ENCODE measurements at regions not wholly inside any gene's neighbourhood (a gene's known extent, or its start where the extent isn't known, plus 50 kb on each side); places are given as distances from the start of the nearest gene placed in this dataset.

DNA sequence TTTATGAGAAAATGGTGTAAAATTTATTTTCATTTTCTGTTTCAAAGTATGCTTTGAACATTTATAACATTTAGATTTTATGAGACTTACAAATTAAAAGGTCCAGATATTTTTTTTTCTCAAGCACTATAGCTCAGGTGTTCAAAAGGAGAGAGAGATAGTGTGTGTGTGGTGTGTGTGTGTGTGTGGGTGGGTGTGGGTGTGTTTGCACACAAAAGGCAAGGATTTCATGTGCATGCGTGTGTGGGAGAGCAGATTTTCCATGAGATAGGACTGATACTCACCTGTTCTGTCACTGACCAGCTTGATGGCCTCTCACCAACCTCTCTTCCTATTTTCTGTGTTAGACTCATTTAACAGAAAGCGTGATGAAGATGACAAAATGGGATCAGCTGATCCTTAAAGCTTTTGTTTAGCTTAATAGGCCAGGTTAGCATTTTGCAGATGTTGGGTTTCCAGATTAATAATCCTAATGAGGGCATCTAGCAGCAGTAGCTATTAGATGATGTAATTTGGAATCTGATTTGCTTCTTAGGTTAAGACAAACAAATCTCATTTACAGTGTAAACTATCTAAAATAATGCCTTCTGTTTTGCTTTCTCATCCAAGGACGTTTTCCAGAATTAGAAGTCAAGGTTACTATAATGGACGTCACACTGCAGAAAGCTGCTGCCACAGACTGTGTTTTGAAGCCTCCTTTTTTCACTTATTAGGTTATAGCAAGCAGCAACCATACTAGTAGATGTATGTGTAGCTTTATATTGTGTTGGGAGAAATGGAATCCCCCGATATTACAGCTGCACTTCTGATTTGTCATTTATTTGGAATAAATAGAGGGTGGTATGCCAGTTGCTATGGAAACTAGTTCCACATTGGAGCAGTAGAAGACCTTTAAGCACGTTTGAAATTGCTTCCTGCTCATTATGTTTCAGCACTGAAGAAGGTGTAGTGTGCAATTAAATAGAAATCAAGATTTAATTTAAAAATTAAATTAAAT is 355.6 kb downstream of the TAF11L14 start:
- Histone ChIP-seq H3K4me1 (ENCODE audit: control insufficient read depth in 1 of 2, extremely low read depth in 1 of 2, insufficient read depth in 2 of 2, low read length in 2 of 2) (no peaks in the 10 kb centered on the region), H3K27ac (ENCODE audit: low read length) (no peak overlapping the region), H3K9me3 (no peaks in the 10 kb centered on the region), H3K27me3 (replicated peaks in 1 of 2; ENCODE audit: control insufficient read depth in 2 of 2, extremely low read depth in 1 of 2, insufficient read depth in 2 of 2, low read length in 1 of 2) (no peaks in the 10 kb centered on the region), H3K4me3 (ENCODE audit: control insufficient read depth in 1 of 2, extremely low read depth in 1 of 2, low read length in 1 of 2) (no peak overlapping the region), H3K36me3 (ENCODE audit: control insufficient read depth in 2 of 2, extremely low read depth in 1 of 2, insufficient read depth in 1 of 2, low read length in 1 of 2) (no peaks in the 10 kb centered on the region)
- ChIA-PET POLR2A (no interaction called here), CTCF (no interaction called here)
- 50% methylated on average over 1 of the region's 6 CpGs for WGBS (ENCODE audit: insufficient coverage)
- Mint-ChIP-seq H3K4me1 (no peaks in the 10 kb centered on the region), H3K36me3 (no peaks in the 10 kb centered on the region), H3K27me3 (no peaks in the 10 kb centered on the region), H3K4me3 (no peak overlapping the region), H3K27ac (no peak overlapping the region), H3K9me3 (peaks cover 0 to 7% (median 0%) of the 10 kb centered on the region in 3 donors)
- no peak for DNase-seq
- no peak for ATAC-seq (replicated peaks in 1 of 4)

DNA sequence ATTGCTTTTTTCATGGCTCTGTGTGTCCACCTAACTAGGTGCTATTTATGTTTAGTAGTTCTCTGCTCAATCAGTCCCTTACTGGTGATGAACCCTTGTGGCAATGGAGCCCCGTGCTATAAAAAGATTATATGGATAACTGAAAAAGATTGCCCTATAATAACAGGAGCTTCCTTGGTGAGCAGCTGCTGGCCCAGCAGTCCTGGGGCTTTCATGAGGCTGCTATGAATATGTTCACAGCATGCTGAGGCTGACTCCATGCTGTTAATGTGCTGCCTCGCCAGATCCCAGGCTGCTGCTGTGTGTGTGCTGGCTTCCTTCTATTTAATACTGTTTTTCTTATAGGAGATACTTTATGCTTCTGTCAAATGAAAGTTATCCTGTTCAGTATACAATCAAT is 357.5 kb downstream of the TAF11L14 start:
- H3K4me3 Mint-ChIP-seq, result no peak overlapping the region
- no peaks in the 10 kb centered on the region for H3K4me1 Mint-ChIP-seq
- Histone ChIP-seq H3K4me1 (ENCODE audit: control insufficient read depth in 1 of 2, extremely low read depth in 1 of 2, insufficient read depth in 2 of 2, low read length in 2 of 2) (no peaks in the 10 kb centered on the region), H3K27me3 (replicated peaks in 1 of 2; ENCODE audit: control insufficient read depth in 2 of 2, extremely low read depth in 1 of 2, insufficient read depth in 2 of 2, low read length in 1 of 2) (no peaks in the 10 kb centered on the region), H3K9me3 (no peaks in the 10 kb centered on the region), H3K27ac (ENCODE audit: low read length) (no peak overlapping the region), H3K36me3 (ENCODE audit: control insufficient read depth in 2 of 2, extremely low read depth in 1 of 2, insufficient read depth in 1 of 2, low read length in 1 of 2) (no peaks in the 10 kb centered on the region), H3K4me3 (ENCODE audit: control insufficient read depth in 1 of 2, extremely low read depth in 1 of 2, low read length in 1 of 2) (no peak overlapping the region)
- no peak for ATAC-seq (replicated peaks in 1 of 4)
- H3K9me3 Mint-ChIP-seq, result no peaks in the 10 kb centered on the region
- DNase-seq, result no peak
- ChIA-PET CTCF (no interaction called here), POLR2A (interaction anchor here in 1 of 2 donors (0.6 kb wide), 1 partner anchor 847 kb away, joined by 3 read pairs; no protein-coding TSS in a partner anchor)
- 83% methylated on average over 1 of the region's 2 CpGs for WGBS (ENCODE audit: insufficient coverage)
- H3K36me3 Mint-ChIP-seq, result no peaks in the 10 kb centered on the region
- H3K27ac Mint-ChIP-seq, result no peak overlapping the region
- H3K27me3 Mint-ChIP-seq, result no peaks in the 10 kb centered on the region

DNA sequence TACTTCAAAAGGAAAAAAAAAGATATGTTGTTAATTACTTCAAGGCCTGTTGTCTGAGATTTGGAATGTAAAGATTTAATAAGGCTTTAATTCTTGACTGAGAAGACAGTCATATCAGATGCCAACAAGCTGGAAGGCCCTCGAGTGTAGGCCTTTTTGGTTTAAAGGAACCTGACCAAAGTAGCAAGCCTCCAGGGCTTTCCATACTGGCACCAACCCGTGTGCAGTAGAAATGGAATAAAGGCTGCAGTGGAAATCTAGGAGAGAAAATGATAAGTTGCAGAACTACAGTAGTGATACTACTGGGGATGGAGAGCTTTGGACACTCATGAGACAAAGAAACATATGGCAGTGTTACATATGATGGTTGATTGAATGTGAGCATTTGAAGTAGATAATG is 358.0 kb downstream of the TAF11L14 start:
- Histone ChIP-seq H3K4me1 (ENCODE audit: control insufficient read depth in 1 of 2, extremely low read depth in 1 of 2, insufficient read depth in 2 of 2, low read length in 2 of 2) (no peaks in the 10 kb centered on the region), H3K27ac (ENCODE audit: low read length) (no peak overlapping the region), H3K4me3 (ENCODE audit: control insufficient read depth in 1 of 2, extremely low read depth in 1 of 2, low read length in 1 of 2) (no peak overlapping the region), H3K9me3 (no peaks in the 10 kb centered on the region), H3K27me3 (replicated peaks in 1 of 2; ENCODE audit: control insufficient read depth in 2 of 2, extremely low read depth in 1 of 2, insufficient read depth in 2 of 2, low read length in 1 of 2) (no peaks in the 10 kb centered on the region), H3K36me3 (ENCODE audit: control insufficient read depth in 2 of 2, extremely low read depth in 1 of 2, insufficient read depth in 1 of 2, low read length in 1 of 2) (no peaks in the 10 kb centered on the region)
- no peak for ATAC-seq (replicated peaks in 1 of 4)
- WGBS (ENCODE audit: insufficient coverage), result 68% methylated on average over 2 of the region's 2 CpGs
- POLR2A ChIA-PET, result no interaction called here
- H3K4me3 Mint-ChIP-seq, result no peak overlapping the region
- no peak for DNase-seq
- H3K4me1 Mint-ChIP-seq, result no peaks in the 10 kb centered on the region
- CTCF ChIA-PET, result interaction anchor here in 1 of 2 donors (0.5 kb wide), 1 partner anchor 89 kb away, joined by 8 read pairs; no protein-coding TSS in a partner anchor
- H3K36me3 Mint-ChIP-seq, result no peaks in the 10 kb centered on the region
- H3K27ac Mint-ChIP-seq, result no peak overlapping the region
- no peaks in the 10 kb centered on the region for H3K27me3 Mint-ChIP-seq
- no peaks in the 10 kb centered on the region for H3K9me3 Mint-ChIP-seq

DNA sequence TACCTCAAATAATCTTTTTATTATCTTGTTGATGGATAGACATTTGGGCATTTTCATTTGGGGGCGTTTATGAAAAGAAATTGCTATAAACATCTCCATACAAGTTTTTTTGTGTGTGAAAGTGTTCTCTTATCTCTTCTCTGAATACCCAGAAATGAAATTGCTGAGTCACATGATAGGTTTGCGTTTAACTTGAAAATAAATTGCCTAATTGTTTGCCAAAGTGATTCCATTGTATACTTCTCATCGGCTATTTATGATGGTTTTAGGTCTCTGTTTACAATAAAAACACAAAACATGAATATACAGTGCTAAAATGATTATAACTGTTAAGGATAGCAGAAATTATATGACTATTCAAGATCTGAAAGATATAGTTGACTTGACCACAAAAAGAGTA is 361.7 kb downstream of the TAF11L14 start:
- Histone ChIP-seq H3K27ac (ENCODE audit: low read length) (no peak overlapping the region), H3K27me3 (replicated peaks in 1 of 2; ENCODE audit: control insufficient read depth in 2 of 2, extremely low read depth in 1 of 2, insufficient read depth in 2 of 2, low read length in 1 of 2) (no peaks in the 10 kb centered on the region), H3K4me3 (ENCODE audit: control insufficient read depth in 1 of 2, extremely low read depth in 1 of 2, low read length in 1 of 2) (no peak overlapping the region), H3K36me3 (ENCODE audit: control insufficient read depth in 2 of 2, extremely low read depth in 1 of 2, insufficient read depth in 1 of 2, low read length in 1 of 2) (no peaks in the 10 kb centered on the region), H3K4me1 (ENCODE audit: control insufficient read depth in 1 of 2, extremely low read depth in 1 of 2, insufficient read depth in 2 of 2, low read length in 2 of 2) (no peaks in the 10 kb centered on the region), H3K9me3 (no peaks in the 10 kb centered on the region)
- DNase-seq (no peak), ATAC-seq (replicated peaks in 1 of 4) (no peak)
- ChIA-PET POLR2A (no interaction called here), CTCF (no interaction called here)
- H3K4me1 Mint-ChIP-seq, result no peaks in the 10 kb centered on the region
- no CpG with 5 or more reads among the region's 3 CpGs for WGBS (ENCODE audit: insufficient coverage)
- no peak overlapping the region for H3K27ac Mint-ChIP-seq
- no peak overlapping the region for H3K4me3 Mint-ChIP-seq
- H3K36me3 Mint-ChIP-seq, result no peaks in the 10 kb centered on the region
- H3K9me3 Mint-ChIP-seq, result peaks cover 3 to 4% (median 4%) of the 10 kb centered on the region in 3 donors
- H3K27me3 Mint-ChIP-seq, result no peaks in the 10 kb centered on the region

DNA sequence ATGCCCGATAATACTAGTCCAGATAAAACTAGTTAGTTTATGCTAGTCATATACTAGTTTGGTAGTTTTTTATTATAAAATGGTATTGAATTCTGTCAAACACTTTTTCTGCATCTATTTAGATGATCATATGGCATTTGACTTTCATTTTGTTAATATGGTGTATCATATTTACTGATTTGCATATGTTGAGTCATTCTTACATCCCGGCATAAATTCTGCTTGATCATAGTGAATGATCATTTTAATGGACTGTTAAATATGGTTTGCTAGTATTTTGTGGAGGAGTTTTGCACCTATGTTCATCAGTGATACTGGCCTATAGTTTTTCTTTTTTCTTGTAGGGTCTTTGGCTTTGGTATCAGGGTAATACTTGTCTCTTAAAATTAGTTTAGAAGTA is 365.6 kb downstream of the TAF11L14 start:
- H3K9me3 Mint-ChIP-seq, result peaks cover 3 to 12% (median 11%) of the 10 kb centered on the region in 3 donors
- no peaks in the 10 kb centered on the region for H3K4me1 Mint-ChIP-seq
- no peak overlapping the region for H3K4me3 Mint-ChIP-seq
- ChIA-PET CTCF (no interaction called here), POLR2A (no interaction called here)
- no peaks in the 10 kb centered on the region for H3K27me3 Mint-ChIP-seq
- DNase-seq, result no peak
- H3K36me3 Mint-ChIP-seq, result no peaks in the 10 kb centered on the region
- WGBS (ENCODE audit: insufficient coverage), result no CpG with 5 or more reads among the region's 2 CpGs
- H3K27ac ChIP-seq (ENCODE audit: low read length), result no peak overlapping the region
- no peak overlapping the region for H3K4me3 ChIP-seq (ENCODE audit: control insufficient read depth in 1 of 2, extremely low read depth in 1 of 2, low read length in 1 of 2)
- no peak overlapping the region for H3K27ac Mint-ChIP-seq
- no peak for ATAC-seq (replicated peaks in 1 of 4)
- no peaks in the 10 kb centered on the region for H3K4me1 ChIP-seq (ENCODE audit: control insufficient read depth in 1 of 2, extremely low read depth in 1 of 2, insufficient read depth in 2 of 2, low read length in 2 of 2)
- H3K27me3 ChIP-seq (replicated peaks in 1 of 2; ENCODE audit: control insufficient read depth in 2 of 2, extremely low read depth in 1 of 2, insufficient read depth in 2 of 2, low read length in 1 of 2), result no peaks in the 10 kb centered on the region
- H3K9me3 ChIP-seq, result no peaks in the 10 kb centered on the region
- H3K36me3 ChIP-seq (ENCODE audit: control insufficient read depth in 2 of 2, extremely low read depth in 1 of 2, insufficient read depth in 1 of 2, low read length in 1 of 2), result no peaks in the 10 kb centered on the region

DNA sequence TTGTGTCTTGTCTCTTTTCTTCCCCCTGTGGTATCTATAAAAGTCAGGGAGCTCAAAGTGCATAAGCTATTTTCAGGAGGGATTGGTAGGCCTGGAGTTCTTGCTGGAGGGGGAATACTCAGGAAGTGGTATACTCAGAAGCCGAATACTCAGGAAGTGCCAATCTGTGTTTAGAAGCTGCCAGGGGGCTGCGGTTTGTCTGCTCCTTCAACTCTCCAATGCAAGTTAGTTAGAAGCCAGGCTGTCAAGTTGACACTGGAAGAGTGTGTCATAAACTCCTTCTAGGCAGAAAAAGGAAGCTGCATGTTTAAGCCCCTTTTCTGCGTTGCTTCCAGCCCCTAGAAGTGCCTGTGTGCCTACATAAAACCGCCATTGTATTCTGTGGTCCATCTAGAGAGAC is 366.5 kb downstream of the TAF11L14 start:
- Histone ChIP-seq H3K4me3 (ENCODE audit: control insufficient read depth in 1 of 2, extremely low read depth in 1 of 2, low read length in 1 of 2) (no peak overlapping the region), H3K27ac (ENCODE audit: low read length) (no peak overlapping the region), H3K4me1 (ENCODE audit: control insufficient read depth in 1 of 2, extremely low read depth in 1 of 2, insufficient read depth in 2 of 2, low read length in 2 of 2) (no peaks in the 10 kb centered on the region), H3K27me3 (replicated peaks in 1 of 2; ENCODE audit: control insufficient read depth in 2 of 2, extremely low read depth in 1 of 2, insufficient read depth in 2 of 2, low read length in 1 of 2) (no peaks in the 10 kb centered on the region), H3K9me3 (no peaks in the 10 kb centered on the region), H3K36me3 (ENCODE audit: control insufficient read depth in 2 of 2, extremely low read depth in 1 of 2, insufficient read depth in 1 of 2, low read length in 1 of 2) (no peaks in the 10 kb centered on the region)
- Mint-ChIP-seq H3K36me3 (no peaks in the 10 kb centered on the region), H3K4me1 (no peaks in the 10 kb centered on the region), H3K9me3 (peaks cover 5 to 14% (median 12%) of the 10 kb centered on the region in 3 donors), H3K27me3 (no peaks in the 10 kb centered on the region), H3K27ac (no peak overlapping the region), H3K4me3 (no peak overlapping the region)
- ATAC-seq (replicated peaks in 1 of 4) (no peak), DNase-seq (no peak)
- ChIA-PET CTCF (no interaction called here), POLR2A (no interaction called here)
- WGBS (ENCODE audit: insufficient coverage), result 0% methylated on average over 1 of the region's 4 CpGs

All from T-cell (primary cell).